Liver (tissue), 3 donors: ENCODE measurements at regions not wholly inside any gene's neighbourhood (a gene's known extent, or its start where the extent isn't known, plus 50 kb on each side); places are given as distances from the start of the nearest gene placed in this dataset.

ENCODE experiments used
- ATF3 ChIP-seq: IDR thresholded peaks from 2 replicates; pipeline ENCODE4 v1.6.1; 2016; ENCODE audit warnings: antibody characterized with exemption
- GABPA ChIP-seq, 2 donors: IDR thresholded peaks in 1 of 2; conservative IDR thresholded peaks in 1 of 2; 2 replicates each; pipeline ENCODE4 v1.6.1; 2016; ENCODE audit warnings: antibody characterized with exemption in 2 of 2, mild to moderate bottlenecking in 1 of 2, moderate library complexity in 1 of 2
- NR2F2 ChIP-seq: IDR thresholded peaks from 2 replicates; pipeline ENCODE4 v1.6.1; 2016; ENCODE audit warnings: antibody characterized with exemption
- RAD21 ChIP-seq, 2 donors: IDR thresholded peaks; 2 replicates each; pipeline ENCODE4 v1.6.1; 2016; ENCODE audit warnings: antibody characterized with exemption in 2 of 2, mild to moderate bottlenecking in 2 of 2
- TAF1 ChIP-seq: conservative IDR thresholded peaks from 2 replicates; pipeline ENCODE4 v1.6.1; 2016; ENCODE audit warnings: antibody characterized with exemption, mild to moderate bottlenecking
- YY1 ChIP-seq: IDR thresholded peaks from 2 replicates; pipeline ENCODE4 v1.6.1; 2016; ENCODE audit warnings: antibody characterized with exemption, mild to moderate bottlenecking
- ZBTB33 ChIP-seq: IDR thresholded peaks from 2 replicates; pipeline ENCODE4 v1.6.1; 2016; ENCODE audit warnings: antibody characterized with exemption
- TF ChIP-seq, protein P1 (sequence below): fragments of 150-350 bp; IDR thresholded peaks from 2 replicates; pipeline ENCODE4 v1.5.1; 2017; ENCODE audit warnings: improper control_type of control experiment, low read depth, low read length; ENCODE audit not compliant: missing input control
- TF ChIP-seq, protein P2 (sequence below): IDR thresholded peaks from 2 replicates; pipeline ENCODE4 v1.6.1; 2016; ENCODE audit warnings: antibody characterized with exemption
- TF ChIP-seq, protein P3 (sequence below): IDR thresholded peaks from 2 replicates; pipeline ENCODE4 v1.6.1; 2016; ENCODE audit warnings: antibody characterized with exemption, mild to moderate bottlenecking
- donor health status: healthy.
- donor health status: healthy.

DNA sequence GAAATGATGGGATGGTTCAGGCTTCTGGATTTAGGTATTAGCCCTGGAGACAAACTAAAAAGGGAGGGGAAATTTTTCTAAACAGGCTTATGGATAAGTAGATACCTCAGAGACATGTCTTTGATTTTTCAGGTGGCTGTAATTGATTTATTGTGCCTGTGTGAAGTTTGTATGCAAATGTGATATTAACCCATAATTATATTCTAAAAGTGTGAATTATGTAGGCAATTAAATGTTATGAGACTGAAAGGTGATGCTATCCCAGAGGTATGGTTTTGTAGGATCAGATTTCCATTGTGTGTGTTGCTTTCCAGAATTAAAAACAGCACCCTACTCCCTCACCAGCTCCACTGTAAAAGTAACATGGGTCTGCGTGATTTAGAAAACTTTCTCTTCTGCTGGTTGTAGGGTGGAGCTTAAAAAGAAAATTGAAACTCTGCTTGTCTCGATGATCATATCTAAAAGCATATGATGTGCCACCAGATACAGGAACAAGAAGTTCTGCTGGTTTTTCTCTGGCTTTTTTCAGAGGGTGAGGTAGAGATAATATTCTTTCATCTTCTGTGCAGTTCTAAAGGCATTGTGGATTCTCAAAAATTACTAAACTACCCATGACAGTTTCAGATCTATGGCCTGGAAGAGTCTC is 71.8 kb upstream of the TAF11L2 start:
- TF ChIP-seq, protein P1, sequence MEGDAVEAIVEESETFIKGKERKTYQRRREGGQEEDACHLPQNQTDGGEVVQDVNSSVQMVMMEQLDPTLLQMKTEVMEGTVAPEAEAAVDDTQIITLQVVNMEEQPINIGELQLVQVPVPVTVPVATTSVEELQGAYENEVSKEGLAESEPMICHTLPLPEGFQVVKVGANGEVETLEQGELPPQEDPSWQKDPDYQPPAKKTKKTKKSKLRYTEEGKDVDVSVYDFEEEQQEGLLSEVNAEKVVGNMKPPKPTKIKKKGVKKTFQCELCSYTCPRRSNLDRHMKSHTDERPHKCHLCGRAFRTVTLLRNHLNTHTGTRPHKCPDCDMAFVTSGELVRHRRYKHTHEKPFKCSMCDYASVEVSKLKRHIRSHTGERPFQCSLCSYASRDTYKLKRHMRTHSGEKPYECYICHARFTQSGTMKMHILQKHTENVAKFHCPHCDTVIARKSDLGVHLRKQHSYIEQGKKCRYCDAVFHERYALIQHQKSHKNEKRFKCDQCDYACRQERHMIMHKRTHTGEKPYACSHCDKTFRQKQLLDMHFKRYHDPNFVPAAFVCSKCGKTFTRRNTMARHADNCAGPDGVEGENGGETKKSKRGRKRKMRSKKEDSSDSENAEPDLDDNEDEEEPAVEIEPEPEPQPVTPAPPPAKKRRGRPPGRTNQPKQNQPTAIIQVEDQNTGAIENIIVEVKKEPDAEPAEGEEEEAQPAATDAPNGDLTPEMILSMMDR, result no peak
- TF ChIP-seq GABPA (IDR thresholded peaks at IDR 0.05 in 1 of 2, conservative IDR thresholded peaks at IDR 0.05 in 1 of 2) (no peak), TAF1 (no peak), RAD21 (IDR thresholded peaks at IDR 0.05) (no peak), ZBTB33 (no peak), ATF3 (no peak), YY1 (no peak), NR2F2 (no peak)
- TF ChIP-seq, protein P2, sequence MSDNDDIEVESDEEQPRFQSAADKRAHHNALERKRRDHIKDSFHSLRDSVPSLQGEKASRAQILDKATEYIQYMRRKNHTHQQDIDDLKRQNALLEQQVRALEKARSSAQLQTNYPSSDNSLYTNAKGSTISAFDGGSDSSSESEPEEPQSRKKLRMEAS, result no peak
- TF ChIP-seq, protein P3, sequence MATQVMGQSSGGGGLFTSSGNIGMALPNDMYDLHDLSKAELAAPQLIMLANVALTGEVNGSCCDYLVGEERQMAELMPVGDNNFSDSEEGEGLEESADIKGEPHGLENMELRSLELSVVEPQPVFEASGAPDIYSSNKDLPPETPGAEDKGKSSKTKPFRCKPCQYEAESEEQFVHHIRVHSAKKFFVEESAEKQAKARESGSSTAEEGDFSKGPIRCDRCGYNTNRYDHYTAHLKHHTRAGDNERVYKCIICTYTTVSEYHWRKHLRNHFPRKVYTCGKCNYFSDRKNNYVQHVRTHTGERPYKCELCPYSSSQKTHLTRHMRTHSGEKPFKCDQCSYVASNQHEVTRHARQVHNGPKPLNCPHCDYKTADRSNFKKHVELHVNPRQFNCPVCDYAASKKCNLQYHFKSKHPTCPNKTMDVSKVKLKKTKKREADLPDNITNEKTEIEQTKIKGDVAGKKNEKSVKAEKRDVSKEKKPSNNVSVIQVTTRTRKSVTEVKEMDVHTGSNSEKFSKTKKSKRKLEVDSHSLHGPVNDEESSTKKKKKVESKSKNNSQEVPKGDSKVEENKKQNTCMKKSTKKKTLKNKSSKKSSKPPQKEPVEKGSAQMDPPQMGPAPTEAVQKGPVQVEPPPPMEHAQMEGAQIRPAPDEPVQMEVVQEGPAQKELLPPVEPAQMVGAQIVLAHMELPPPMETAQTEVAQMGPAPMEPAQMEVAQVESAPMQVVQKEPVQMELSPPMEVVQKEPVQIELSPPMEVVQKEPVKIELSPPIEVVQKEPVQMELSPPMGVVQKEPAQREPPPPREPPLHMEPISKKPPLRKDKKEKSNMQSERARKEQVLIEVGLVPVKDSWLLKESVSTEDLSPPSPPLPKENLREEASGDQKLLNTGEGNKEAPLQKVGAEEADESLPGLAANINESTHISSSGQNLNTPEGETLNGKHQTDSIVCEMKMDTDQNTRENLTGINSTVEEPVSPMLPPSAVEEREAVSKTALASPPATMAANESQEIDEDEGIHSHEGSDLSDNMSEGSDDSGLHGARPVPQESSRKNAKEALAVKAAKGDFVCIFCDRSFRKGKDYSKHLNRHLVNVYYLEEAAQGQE, result no peak
